HFFc6 (cell line): ENCODE measurements at regions not wholly inside any gene's neighbourhood (a gene's known extent, or its start where the extent isn't known, plus 50 kb on each side); places are given as distances from the start of the nearest gene placed in this dataset.

Source experiments
- DNase-seq: peaks from one replicate; pipeline ENCODE4 v3.0.0-alpha.2; 2018
- H3K27ac Mint-ChIP-seq: 2 replicates; pipeline ENCODE4 v1.8.0; 2020; ENCODE audit warnings: mild to moderate bottlenecking, mixed read lengths
- H3K27me3 Mint-ChIP-seq: 2 replicates; pipeline ENCODE4 v1.8.0; 2021; ENCODE audit warnings: mild to moderate bottlenecking, moderate library complexity, mixed read lengths; ENCODE audit not compliant: insufficient read depth
- H3K36me3 Mint-ChIP-seq: 2 replicates; pipeline ENCODE4 v1.8.0; 2021; ENCODE audit warnings: low read depth, mixed read lengths
- H3K4me1 Mint-ChIP-seq: 2 replicates; pipeline ENCODE4 v1.8.0; 2020; ENCODE audit warnings: low read depth, mixed read lengths
- H3K4me3 Mint-ChIP-seq: 2 replicates; pipeline ENCODE4 v1.8.0; 2020; ENCODE audit warnings: mild to moderate bottlenecking, moderate library complexity, mixed read lengths
- H3K9me3 Mint-ChIP-seq: 2 replicates; pipeline ENCODE4 v1.8.0; 2020; ENCODE audit warnings: mild to moderate bottlenecking, mixed read lengths
- CTCF ChIP-seq: fragments of 200-600 bp; sonication (generic); IDR thresholded peaks from 2 replicates; pipeline ENCODE4 v1.5.0; 2021; ENCODE audit warnings: antibody characterized with exemption, mild to moderate bottlenecking

DNA sequence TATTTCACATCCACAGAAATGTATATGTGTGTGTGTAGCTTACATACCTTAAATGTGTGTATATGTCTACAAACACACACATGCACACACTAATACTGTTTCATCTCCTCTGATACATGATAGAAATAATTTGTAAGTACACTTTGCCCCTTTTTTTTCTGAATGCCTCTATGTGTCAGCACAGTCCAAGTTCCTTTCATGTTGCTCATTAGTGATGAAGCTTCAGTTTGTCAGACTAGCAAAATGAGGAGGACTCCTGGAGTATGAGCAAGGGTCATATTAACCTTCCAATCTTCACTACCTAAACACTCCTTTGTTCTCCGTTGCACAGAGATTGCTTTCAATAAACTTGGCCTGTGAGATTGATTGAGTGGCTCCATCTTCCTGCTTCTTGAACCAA, 935.4 kb downstream of the MRPL39 start:
- TF ChIP-seq CTCF = no peak
- Mint-ChIP-seq H3K9me3 (peaks cover 14% of the 10 kb centered on the region), H3K4me1 (no peaks in the 10 kb centered on the region), H3K27me3 (no peaks in the 10 kb centered on the region), H3K36me3 (no peaks in the 10 kb centered on the region), H3K4me3 (no peak overlapping the region), H3K27ac (no peak overlapping the region)
- no peak for DNase-seq

- TF ChIP-seq CTCF = no peak
- peaks cover 54% of the 10 kb centered on the region for H3K9me3 Mint-ChIP-seq
- no peaks in the 10 kb centered on the region for H3K27me3 Mint-ChIP-seq
- no peak overlapping the region for H3K4me3 Mint-ChIP-seq
- no peak for DNase-seq
- no peak overlapping the region for H3K27ac Mint-ChIP-seq
- H3K4me1 Mint-ChIP-seq = no peaks in the 10 kb centered on the region
- no peaks in the 10 kb centered on the region for H3K36me3 Mint-ChIP-seq
Observed at GRCh38 chr21:24658926-24659325, 948.4 kb downstream of the MRPL39 start.

GRCh38 chr21:24658026-24658425, 949.3 kb downstream of the MRPL39 start:
- no peak overlapping the region for H3K4me3 Mint-ChIP-seq
- DNase-seq = no peak
- TF ChIP-seq CTCF = no peak
- H3K9me3 Mint-ChIP-seq = peaks cover 55% of the 10 kb centered on the region
- H3K36me3 Mint-ChIP-seq = no peaks in the 10 kb centered on the region
- no peaks in the 10 kb centered on the region for H3K4me1 Mint-ChIP-seq
- H3K27ac Mint-ChIP-seq = no peak overlapping the region
- no peaks in the 10 kb centered on the region for H3K27me3 Mint-ChIP-seq

- no peaks in the 10 kb centered on the region for H3K36me3 Mint-ChIP-seq
- no peak overlapping the region for H3K4me3 Mint-ChIP-seq
- no peaks in the 10 kb centered on the region for H3K27me3 Mint-ChIP-seq
- no peak overlapping the region for H3K27ac Mint-ChIP-seq
- H3K4me1 Mint-ChIP-seq = no peaks in the 10 kb centered on the region
- peaks cover 19% of the 10 kb centered on the region for H3K9me3 Mint-ChIP-seq
- no peak for TF ChIP-seq CTCF
- DNase-seq = no peak
Observed at GRCh38 chr21:24649691-24650090, 957.6 kb downstream of the MRPL39 start.

DNA sequence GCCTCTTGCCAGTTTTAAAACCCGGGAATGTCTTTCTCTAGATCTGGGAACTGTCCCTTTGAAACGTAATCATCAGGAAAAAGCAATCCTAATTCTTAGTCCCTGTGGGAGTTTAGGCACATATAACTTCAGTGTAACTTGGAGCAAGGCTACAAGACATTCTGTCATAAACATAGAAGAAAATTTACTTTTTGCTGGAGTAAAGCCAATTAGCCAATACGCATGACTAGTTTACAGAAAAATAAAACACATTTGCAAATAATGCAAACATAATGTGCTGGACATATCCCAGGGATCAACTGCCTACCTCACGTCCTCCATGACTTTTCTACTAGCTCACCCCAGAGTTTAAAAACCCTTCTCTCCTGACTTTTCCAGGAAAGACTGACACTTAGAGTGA, 970.6 kb downstream of the MRPL39 start:
- no peak for DNase-seq
- no peak overlapping the region for H3K4me3 Mint-ChIP-seq
- no peaks in the 10 kb centered on the region for H3K36me3 Mint-ChIP-seq
- H3K27me3 Mint-ChIP-seq = no peaks in the 10 kb centered on the region
- TF ChIP-seq CTCF = no peak
- no peaks in the 10 kb centered on the region for H3K4me1 Mint-ChIP-seq
- H3K9me3 Mint-ChIP-seq = peaks cover 43% of the 10 kb centered on the region
- no peak overlapping the region for H3K27ac Mint-ChIP-seq

GRCh38 chr21:24634749-24635148, 972.5 kb downstream of the MRPL39 start:
- Mint-ChIP-seq H3K4me3 (no peak overlapping the region), H3K27me3 (no peaks in the 10 kb centered on the region), H3K9me3 (peaks cover 31% of the 10 kb centered on the region), H3K4me1 (no peaks in the 10 kb centered on the region), H3K27ac (no peak overlapping the region), H3K36me3 (no peaks in the 10 kb centered on the region)
- no peak for TF ChIP-seq CTCF
- no peak for DNase-seq
